ENCODE measurements at regions not wholly inside any gene's neighbourhood (a gene's known extent, or its start where the extent isn't known, plus 50 kb on each side); places are given as distances from the start of the nearest gene placed in this dataset.

GRCh38 chr3:76212679-76213078 is 427.3 kb upstream of the ZNF717 start:
- FAIRE-seq: no peak

More at GRCh38 chr3:76212679-76213078, 427.3 kb upstream of the ZNF717 start:
- Histone ChIP-seq H2BK12ac (ENCODE audit: low read depth, low read length) (no peak overlapping the region), H3K23ac (ENCODE audit: insufficient read length) (no peak overlapping the region), H3K9ac (replicated peaks in 1 of 4; ENCODE audit: extremely low read depth in 1 of 4, low read depth in 3 of 4, low read length in 3 of 4) (no peak overlapping the region), H2AFZ (ENCODE audit: low read length) (no peak overlapping the region), H3K56ac (replicated peaks; ENCODE audit: insufficient read length, low read depth, low read length) (no peak overlapping the region), H3K79me1 (ENCODE audit: low read depth, low read length) (no peaks in the 10 kb centered on the region), H3K4ac (replicated peaks; ENCODE audit: insufficient read length, low read depth, low read length) (no peak overlapping the region), H4K91ac (replicated peaks; ENCODE audit: insufficient read length, low read length) (no peak overlapping the region), H2BK5ac (ENCODE audit: low read depth, low read length) (no peak overlapping the region), H3K9me3 (ENCODE audit: insufficient read depth in 2 of 2, low read depth in 1 of 2, low read length in 1 of 2) (peaks cover 19 to 20% of the 10 kb centered on the region in 2 experiments), H3K27me3 (replicated peaks in 1 of 4; ENCODE audit: control insufficient read depth in 3 of 4, extremely low read depth in 1 of 4, insufficient read depth in 3 of 4, low read length in 3 of 4) (no peaks in the 10 kb centered on the region), H3K4me2 (ENCODE audit: insufficient read depth in 1 of 2, low read depth in 2 of 2, low read length in 2 of 2) (no peak overlapping the region), H2AK5ac (ENCODE audit: low read depth, low read length) (no peak overlapping the region), H3K79me2 (ENCODE audit: control insufficient read depth in 1 of 2, insufficient read depth in 2 of 2, low read length in 2 of 2) (no peaks in the 10 kb centered on the region), H2BK20ac (ENCODE audit: low read length) (no peak overlapping the region), H3K4me1 (replicated peaks in 1 of 4; ENCODE audit: control insufficient read depth in 3 of 4, insufficient read depth in 4 of 4, low read length in 3 of 4) (no peaks in the 10 kb centered on the region), H3K27ac (ENCODE audit: low read depth, low read length) (no peak overlapping the region), H4K8ac (ENCODE audit: extremely low read depth, insufficient read depth, low read length) (no peak overlapping the region), H2BK15ac (ENCODE audit: low read length) (no peak overlapping the region), H4K5ac (ENCODE audit: insufficient read length, low read depth, low read length) (no peak overlapping the region), H4K20me1 (replicated peaks in 1 of 2; ENCODE audit: control insufficient read depth in 1 of 2, insufficient read depth in 2 of 2, low read length in 2 of 2) (no peaks in the 10 kb centered on the region), H3K23me2 (ENCODE audit: low read depth, low read length) (no peaks in the 10 kb centered on the region), H2BK120ac (replicated peaks; ENCODE audit: low read depth, low read length) (no peak overlapping the region), H3K14ac (ENCODE audit: insufficient read length) (no peak overlapping the region), H3K36me3 (ENCODE audit: control insufficient read depth in 2 of 4, insufficient read depth in 4 of 4, low read length in 3 of 4) (no peaks in the 10 kb centered on the region), H3K18ac (ENCODE audit: extremely low read depth, low read length) (no peak overlapping the region), H3K4me3 (ENCODE audit: extremely low read depth in 1 of 4, insufficient read depth in 2 of 4, low read depth in 3 of 4, low read length in 4 of 4) (no peak overlapping the region)
- 96% methylated on average over 2 of the region's 2 CpGs; no CpG with 5 or more reads in 1 of the 2 experiments for WGBS, 2 experiments (ENCODE audit: extremely low coverage in 1 of 2, insufficient coverage in 1 of 2, insufficient read length in 1 of 2, insufficient replicate concordance in 2 of 2, low coverage in 1 of 2, low lambda C conversion rate in 2 of 2, missing lambda C conversion rate in 1 of 2)
- CTCF ChIA-PET (ENCODE audit: partially characterized antibody): no interaction called here
- no peak for DNase-seq (ENCODE audit: low read depth in 1 of 2, low spot score in 2 of 2)
- POLR2A ChIA-PET (ENCODE audit: partially characterized antibody): no interaction called here
- TF ChIP-seq EZH2 (IDR thresholded peaks at IDR 0.05; ENCODE audit: low read depth, low read length, severe bottlenecking) (no peak), SAP30 (IDR thresholded peaks at IDR 0.05; ENCODE audit: insufficient read depth, insufficient replicate concordance, low read length) (no peak), YY1 (IDR thresholded peaks at IDR 0.05; ENCODE audit: low read depth, low read length) (no peak), TAF1 (IDR thresholded peaks at IDR 0.05; ENCODE audit: low read depth, low read length) (no peak), CTCF (IDR thresholded peaks at IDR 0.05; ENCODE audit: control extremely low read depth in 1 of 3, insufficient read depth in 1 of 3, low read depth in 1 of 3, low read length in 3 of 3) (no peak), SP1 (IDR thresholded peaks at IDR 0.05; ENCODE audit: low read depth, low read length) (no peak), HDAC6 (IDR thresholded peaks at IDR 0.05; ENCODE audit: low read depth, low read length) (no peak), SP4 (IDR thresholded peaks at IDR 0.05; ENCODE audit: low read length) (no peak), RXRA (IDR thresholded peaks at IDR 0.05; ENCODE audit: insufficient read depth, low read depth, low read length) (no peak), KDM4A (IDR thresholded peaks at IDR 0.05; ENCODE audit: low read depth, low read length, severe bottlenecking) (no peak), CHD1 (IDR thresholded peaks at IDR 0.05; ENCODE audit: low read depth, low read length) (no peak)
- TF ChIP-seq, protein P1, sequence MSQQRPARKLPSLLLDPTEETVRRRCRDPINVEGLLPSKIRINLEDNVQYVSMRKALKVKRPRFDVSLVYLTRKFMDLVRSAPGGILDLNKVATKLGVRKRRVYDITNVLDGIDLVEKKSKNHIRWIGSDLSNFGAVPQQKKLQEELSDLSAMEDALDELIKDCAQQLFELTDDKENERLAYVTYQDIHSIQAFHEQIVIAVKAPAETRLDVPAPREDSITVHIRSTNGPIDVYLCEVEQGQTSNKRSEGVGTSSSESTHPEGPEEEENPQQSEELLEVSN (IDR thresholded peaks at IDR 0.05): no peak

Measured in H1 (cell line).